H1 (cell line): ENCODE measurements at regions not wholly inside any gene's neighbourhood (a gene's known extent, or its start where the extent isn't known, plus 50 kb on each side); places are given as distances from the start of the nearest gene placed in this dataset.

Experiments
- CTCF ChIA-PET: fragments of 300-600 bp; sonication (Branson Sonifier 250); formaldehyde crosslinking; loops from one replicate; lab custom pipeline; 2021; ENCODE audit not compliant: partially characterized antibody; lab: Charles Lee
- POLR2A ChIA-PET: fragments of 300-600 bp; sonication (Branson Sonifier 250); formaldehyde crosslinking; loops from one replicate; lab custom pipeline; 2021; ENCODE audit warnings: inconsistent platforms; ENCODE audit not compliant: partially characterized antibody; lab: Charles Lee
- DNase-seq, 2 experiments: peaks; one replicate each; pipeline versions ENCODE4 v3.0.0 to v3.0.0-alpha.2; 2010 to 2022; ENCODE audit warnings: low spot score in 2 of 2, low read depth in 1 of 2, mixed read lengths in 1 of 2
- FAIRE-seq: peaks from 2 replicates; lab custom pipeline; 2011; peaks lifted over from hg19 to GRCh38; lab: Jason Lieb, UNC
- H2AFZ ChIP-seq: 2 replicates; pipeline ENCODE4 v1.8.1; 2012; ENCODE audit warnings: low read length, inconsistent platforms
- H2AK5ac ChIP-seq: 2 replicates; pipeline ENCODE4 v1.6.1; 2013; ENCODE audit warnings: low read depth, low read length
- H2BK120ac ChIP-seq: replicated peaks from 2 replicates; pipeline ENCODE3; 2013; ENCODE audit warnings: low read depth, low read length, inconsistent platforms
- H2BK12ac ChIP-seq: 2 replicates; pipeline ENCODE4 v1.6.1; 2013; ENCODE audit warnings: low read depth, low read length
- H2BK15ac ChIP-seq: 2 replicates; pipeline ENCODE4 v1.6.1; 2013; ENCODE audit warnings: low read length
- H2BK20ac ChIP-seq: 2 replicates; pipeline ENCODE4 v1.6.1; 2013; ENCODE audit warnings: low read length
- H2BK5ac ChIP-seq: 2 replicates; pipeline ENCODE4 v1.6.1; 2013; ENCODE audit warnings: low read depth, low read length
- H3K14ac ChIP-seq: 2 replicates; pipeline ENCODE4 v1.6.1; 2013; ENCODE audit warnings: inconsistent platforms; ENCODE audit not compliant: insufficient read length
- H3K18ac ChIP-seq: 2 replicates; pipeline ENCODE4 v1.6.1; 2013; ENCODE audit warnings: low read length; ENCODE audit errors: extremely low read depth
- H3K23ac ChIP-seq: 2 replicates; pipeline ENCODE4 v1.6.1; 2013; ENCODE audit warnings: inconsistent platforms; ENCODE audit not compliant: insufficient read length
- H3K23me2 ChIP-seq: 2 replicates; pipeline ENCODE4 v1.6.1; 2013; ENCODE audit warnings: low read depth, low read length
- H3K27ac ChIP-seq: 2 replicates; pipeline ENCODE4 v1.6.1; 2011; ENCODE audit warnings: low read depth, low read length, inconsistent platforms
- H3K27me3 ChIP-seq, 4 experiments: replicated peaks in 1 of 4; 1 replicate in 1 of 4; 2 replicates in 3 of 4; pipeline versions ENCODE4 v1.6.1 to v1.8.1; 2011 to 2013; ENCODE audit warnings: low read length in 3 of 4, mild to moderate bottlenecking in 3 of 4, inconsistent platforms in 2 of 4, mixed read lengths in 2 of 4, moderate library complexity in 1 of 4; ENCODE audit not compliant: control insufficient read depth in 3 of 4, insufficient read depth in 3 of 4; ENCODE audit errors: extremely low read depth in 1 of 4
- H3K36me3 ChIP-seq, 4 experiments: 2 replicates each; pipeline versions ENCODE4 v1.6.1 to v1.8.1; 2011 to 2013; ENCODE audit warnings: mild to moderate bottlenecking in 4 of 4, low read length in 3 of 4, moderate library complexity in 2 of 4, control low read depth in 1 of 4, inconsistent platforms in 1 of 4; ENCODE audit not compliant: insufficient read depth in 4 of 4, control insufficient read depth in 2 of 4
- H3K4ac ChIP-seq: replicated peaks from 2 replicates; pipeline ENCODE3; 2013; ENCODE audit warnings: low read length, low read depth, mixed read lengths, inconsistent platforms; ENCODE audit not compliant: insufficient read length
- H3K4me1 ChIP-seq, 4 experiments: replicated peaks in 1 of 4; 1 replicate in 1 of 4; 2 replicates in 3 of 4; pipeline versions ENCODE4 v1.6.1 to v1.8.1; 2011 to 2013; ENCODE audit warnings: low read length in 3 of 4, inconsistent platforms in 2 of 4, mixed read lengths in 1 of 4; ENCODE audit not compliant: insufficient read depth in 4 of 4, control insufficient read depth in 3 of 4
- H3K4me2 ChIP-seq, 2 experiments: 2 replicates each; pipeline versions ENCODE4 v1.6.1 to v1.8.1; 2011 to 2013; ENCODE audit warnings: low read depth in 2 of 2, low read length in 2 of 2, control low read depth in 1 of 2, inconsistent platforms in 1 of 2, mild to moderate bottlenecking in 1 of 2; ENCODE audit not compliant: insufficient read depth in 1 of 2
- H3K4me3 ChIP-seq, 4 experiments: fragments of 200-600, 300-600 bp in 1 of 4; sonication (generic), shearing (Covaris generic), sonication (Bioruptor Twin) in 1 of 4; 2 replicates each; pipeline versions ENCODE4 v1.5.1 to v1.8.1; 2011 to 2016; ENCODE audit warnings: low read length in 4 of 4, low read depth in 3 of 4, control low read depth in 2 of 4, inconsistent platforms in 2 of 4, mild to moderate bottlenecking in 2 of 4, mixed read lengths in 1 of 4, moderate library complexity in 1 of 4; ENCODE audit not compliant: insufficient read depth in 2 of 4; ENCODE audit errors: extremely low read depth in 1 of 4
- H3K56ac ChIP-seq: replicated peaks from 2 replicates; pipeline ENCODE3; 2013; ENCODE audit warnings: low read depth, mild to moderate bottlenecking, mixed read lengths, low read length, inconsistent platforms; ENCODE audit not compliant: insufficient read length
- H3K79me1 ChIP-seq: 2 replicates; pipeline ENCODE4 v1.6.1; 2013; ENCODE audit warnings: low read depth, low read length, control low read depth
- H3K79me2 ChIP-seq, 2 experiments: 2 replicates each; pipeline versions ENCODE4 v1.6.1 to v1.8.1; 2012 to 2013; ENCODE audit warnings: low read length in 2 of 2, mild to moderate bottlenecking in 2 of 2, inconsistent platforms in 1 of 2; ENCODE audit not compliant: insufficient read depth in 2 of 2, control insufficient read depth in 1 of 2
- H3K9ac ChIP-seq, 4 experiments: replicated peaks in 1 of 4; 1 replicate in 1 of 4; 2 replicates in 3 of 4; pipeline versions ENCODE4 v1.6.1 to v1.8.1; 2011 to 2013; ENCODE audit warnings: low read depth in 3 of 4, low read length in 3 of 4, control low read depth in 2 of 4, mild to moderate bottlenecking in 2 of 4, moderate library complexity in 2 of 4, inconsistent platforms in 1 of 4; ENCODE audit errors: extremely low read depth in 1 of 4
- H3K9me3 ChIP-seq, 2 experiments: 2 replicates each; pipeline versions ENCODE4 v1.6.1 to v1.8.1; 2012 to 2013; ENCODE audit warnings: mild to moderate bottlenecking in 2 of 2, moderate library complexity in 2 of 2, control low read depth in 1 of 2, inconsistent platforms in 1 of 2, low read depth in 1 of 2, low read length in 1 of 2, mixed read lengths in 1 of 2; ENCODE audit not compliant: insufficient read depth in 2 of 2
- H4K20me1 ChIP-seq, 2 experiments: replicated peaks in 1 of 2; 2 replicates each; pipeline versions ENCODE3 to v1.8.1; 2011 to 2013; ENCODE audit warnings: inconsistent platforms in 2 of 2, low read length in 2 of 2, mild to moderate bottlenecking in 1 of 2; ENCODE audit not compliant: insufficient read depth in 2 of 2, control insufficient read depth in 1 of 2
- H4K5ac ChIP-seq: 2 replicates; pipeline ENCODE4 v1.6.1; 2013; ENCODE audit warnings: low read length, low read depth, mixed read lengths, inconsistent platforms; ENCODE audit not compliant: insufficient read length
- H4K8ac ChIP-seq: 2 replicates; pipeline ENCODE4 v1.8.0; 2013; ENCODE audit warnings: mild to moderate bottlenecking, moderate library complexity, low read length, inconsistent platforms; ENCODE audit not compliant: insufficient read depth; ENCODE audit errors: extremely low read depth
- H4K91ac ChIP-seq: replicated peaks from 2 replicates; pipeline ENCODE3; 2013; ENCODE audit warnings: low read length, mixed read lengths, inconsistent platforms; ENCODE audit not compliant: insufficient read length
- E2F6 ChIP-seq: IDR thresholded peaks from 2 replicates; pipeline ENCODE4 v1.6.1; 2012; ENCODE audit warnings: inconsistent platforms
- FOSL1 ChIP-seq: IDR thresholded peaks from 2 replicates; pipeline ENCODE4 v1.6.1; 2011; ENCODE audit warnings: mild to moderate bottlenecking, low read depth, low read length, moderate library complexity; ENCODE audit not compliant: insufficient read depth
- GTF2F1 ChIP-seq: IDR thresholded peaks from 2 replicates; pipeline ENCODE4 v1.6.1; 2012; ENCODE audit warnings: low read depth, low read length, improper control_type of control experiment, borderline replicate concordance
- KDM5A ChIP-seq: fragments of 200-600 bp; IDR thresholded peaks from 2 replicates; pipeline ENCODE4 v1.7.1; 2012; ENCODE audit warnings: mild to moderate bottlenecking, low read length, inconsistent platforms, mixed read lengths
- MAX ChIP-seq: IDR thresholded peaks from 2 replicates; pipeline ENCODE4 v1.6.1; 2012; ENCODE audit warnings: inconsistent platforms
- WGBS, 2 experiments: shearing (Covaris generic) in 1 of 2; methylation state at CpG; one replicate each; pipeline versions ENCODE4 v1.1.6 to v1.1.7; 2013 to 2015; ENCODE audit warnings: low lambda C conversion rate in 2 of 2, mixed read lengths in 2 of 2, inconsistent platforms in 1 of 2, low coverage in 1 of 2, missing lambda C conversion rate in 1 of 2; ENCODE audit not compliant: insufficient replicate concordance in 2 of 2, insufficient coverage in 1 of 2, insufficient read length in 1 of 2; ENCODE audit errors: extremely low coverage in 1 of 2, missing lambda C conversion rate in 1 of 2; 5-methylcytosine and 5-hydroxymethylcytosine counted together

GRCh38 chr2:107475859-107476258 is 350.8 kb upstream of the RGPD4 start:
- H3K27me3 ChIP-seq = no peaks in the 10 kb centered on the region
- no peaks in the 10 kb centered on the region for H3K36me3 ChIP-seq
- no peaks in the 10 kb centered on the region for H3K79me2 ChIP-seq
- no peak overlapping the region for H3K27ac ChIP-seq
- no peak overlapping the region for H3K23ac ChIP-seq
- ChIA-PET CTCF (no interaction called here), POLR2A (no interaction called here)
- H3K79me1 ChIP-seq = no peaks in the 10 kb centered on the region
- TF ChIP-seq MAX (no peak), E2F6 (no peak), GTF2F1 (no peak), FOSL1 (no peak), KDM5A (no peak)
- no peak for FAIRE-seq
- no peak overlapping the region for H3K56ac ChIP-seq
- no peak for DNase-seq
- no peak overlapping the region for H2AK5ac ChIP-seq
- no peaks in the 10 kb centered on the region for H3K4me1 ChIP-seq
- H2BK12ac ChIP-seq = no peak overlapping the region
- 86% methylated on average over 2 of the region's 2 CpGs; no CpG with 5 or more reads in 1 of the 2 experiments for WGBS, 2 experiments
- H3K9ac ChIP-seq = no peak overlapping the region
- no peak overlapping the region for H4K5ac ChIP-seq
- H4K91ac ChIP-seq = no peak overlapping the region
- no peak overlapping the region for H3K4ac ChIP-seq
- H3K18ac ChIP-seq = no peak overlapping the region
- no peak overlapping the region for H2AFZ ChIP-seq
- no peak overlapping the region for H2BK5ac ChIP-seq
- H4K20me1 ChIP-seq = no peaks in the 10 kb centered on the region
- H3K9me3 ChIP-seq = peaks cover 2 to 3% of the 10 kb centered on the region in 2 experiments; a peak in 1 of 4 replicates
- H3K14ac ChIP-seq = no peak overlapping the region
- no peaks in the 10 kb centered on the region for H3K23me2 ChIP-seq
- no peak overlapping the region for H2BK120ac ChIP-seq
- H4K8ac ChIP-seq = no peak overlapping the region
- H3K4me3 ChIP-seq = no peak overlapping the region
- H3K4me2 ChIP-seq = no peak overlapping the region
- no peak overlapping the region for H2BK15ac ChIP-seq
- H2BK20ac ChIP-seq = no peak overlapping the region
